HEK293T (cell line): ENCODE measurements at regions not wholly inside any gene's neighbourhood (a gene's known extent, or its start where the extent isn't known, plus 50 kb on each side); places are given as distances from the start of the nearest gene placed in this dataset.
A peak's percentile ranks its signal among the peaks of the same experiment; 100 is the strongest.

Experiments
- CTCF ChIA-PET: fragments of 350-600 bp; formaldehyde crosslinking; extraction: SDS; loops from one replicate; lab custom pipeline; 2021; ENCODE audit warnings: antibody characterized with exemption, inconsistent platforms; lab: Yijun Ruan, JAX
- POLR2A ChIA-PET: fragments of 350-600 bp; formaldehyde crosslinking; extraction: SDS; loops from one replicate; lab custom pipeline; 2020; ENCODE audit warnings: antibody characterized with exemption, inconsistent platforms; lab: Yijun Ruan, JAX
- DNase-seq: peaks from one replicate; pipeline ENCODE4 v3.0.0; 2012; ENCODE audit warnings: mixed read lengths; ENCODE audit errors: extremely low spot score
- ARNT ChIP-seq: fragments of 450-650 bp; IDR thresholded peaks from 2 replicates; pipeline ENCODE4 v1.6.1; 2017; ENCODE audit warnings: mild to moderate bottlenecking
- BHLHE40 ChIP-seq: fragments of 450-650 bp; IDR thresholded peaks from 2 replicates; pipeline ENCODE4 v1.6.1; 2016; ENCODE audit warnings: mild to moderate bottlenecking, moderate library complexity, borderline replicate concordance
- CTBP1 ChIP-seq: fragments of 450-650 bp; IDR thresholded peaks from 2 replicates; pipeline ENCODE4 v1.6.1; 2016; ENCODE audit warnings: borderline replicate concordance
- ELF4 ChIP-seq: fragments of 450-650 bp; IDR thresholded peaks from 2 replicates; pipeline ENCODE4 v1.6.1; 2017; ENCODE audit warnings: antibody characterized with exemption
- FOXA1 ChIP-seq: fragments of 450-650 bp; IDR thresholded peaks from 2 replicates; pipeline ENCODE4 v1.6.1; 2016; ENCODE audit warnings: mild to moderate bottlenecking
- FOXK2 ChIP-seq: fragments of 450-650 bp; IDR thresholded peaks from 2 replicates; pipeline ENCODE4 v1.6.1; 2016; ENCODE audit warnings: mild to moderate bottlenecking
- FOXM1 ChIP-seq: fragments of 450-650 bp; IDR thresholded peaks from 2 replicates; pipeline ENCODE4 v1.6.1; 2017; ENCODE audit warnings: mild to moderate bottlenecking, borderline replicate concordance
- HDGF ChIP-seq: fragments of 450-650 bp; IDR thresholded peaks from 2 replicates; pipeline ENCODE4 v1.6.1; 2017; ENCODE audit warnings: antibody characterized with exemption, borderline replicate concordance
- L3MBTL2 ChIP-seq: fragments of 450-650 bp; conservative IDR thresholded peaks from 2 replicates; pipeline ENCODE4 v1.6.1; 2016; ENCODE audit warnings: mild to moderate bottlenecking
- LEF1 ChIP-seq: fragments of 450-650 bp; IDR thresholded peaks from 2 replicates; pipeline ENCODE4 v1.6.1; 2017; ENCODE audit warnings: mild to moderate bottlenecking, borderline replicate concordance
- NFRKB ChIP-seq: fragments of 450-650 bp; IDR thresholded peaks from 2 replicates; pipeline ENCODE4 v1.6.1; 2016; ENCODE audit warnings: mild to moderate bottlenecking, moderate library complexity
- PKNOX1 ChIP-seq: fragments of 450-650 bp; IDR thresholded peaks from 2 replicates; pipeline ENCODE4 v1.6.1; 2016
- SP1 ChIP-seq: fragments of 450-650 bp; IDR thresholded peaks from 2 replicates; pipeline ENCODE4 v1.6.1; 2017
- SUZ12 ChIP-seq: fragments of 450-650 bp; IDR thresholded peaks from 2 replicates; pipeline ENCODE4 v1.6.1; 2016; ENCODE audit warnings: mild to moderate bottlenecking
- TARDBP ChIP-seq: fragments of 450-650 bp; IDR thresholded peaks from 2 replicates; pipeline ENCODE4 v1.6.1; 2016
- ZNF384 ChIP-seq: fragments of 450-650 bp; IDR thresholded peaks from 2 replicates; pipeline ENCODE4 v1.6.1; 2016

- ChIA-PET CTCF (interaction anchor here (0.9 to 1.6 kb wide), 2 partner anchors 13 to 54 kb away, joined by 3 to 4 read pairs; no protein-coding TSS in a partner anchor), POLR2A (no interaction called here)
- no peak for TF ChIP-seq ARNT
- no peak for TF ChIP-seq HDGF
- TF ChIP-seq BHLHE40: no peak
- TF ChIP-seq NFRKB: no peak
- no peak for TF ChIP-seq SP1
- TF ChIP-seq CTBP1: no peak
- no peak for DNase-seq
Observed at GRCh38 chr2:172225786-172226185, 123.1 kb upstream of the DLX2 start.

DNA sequence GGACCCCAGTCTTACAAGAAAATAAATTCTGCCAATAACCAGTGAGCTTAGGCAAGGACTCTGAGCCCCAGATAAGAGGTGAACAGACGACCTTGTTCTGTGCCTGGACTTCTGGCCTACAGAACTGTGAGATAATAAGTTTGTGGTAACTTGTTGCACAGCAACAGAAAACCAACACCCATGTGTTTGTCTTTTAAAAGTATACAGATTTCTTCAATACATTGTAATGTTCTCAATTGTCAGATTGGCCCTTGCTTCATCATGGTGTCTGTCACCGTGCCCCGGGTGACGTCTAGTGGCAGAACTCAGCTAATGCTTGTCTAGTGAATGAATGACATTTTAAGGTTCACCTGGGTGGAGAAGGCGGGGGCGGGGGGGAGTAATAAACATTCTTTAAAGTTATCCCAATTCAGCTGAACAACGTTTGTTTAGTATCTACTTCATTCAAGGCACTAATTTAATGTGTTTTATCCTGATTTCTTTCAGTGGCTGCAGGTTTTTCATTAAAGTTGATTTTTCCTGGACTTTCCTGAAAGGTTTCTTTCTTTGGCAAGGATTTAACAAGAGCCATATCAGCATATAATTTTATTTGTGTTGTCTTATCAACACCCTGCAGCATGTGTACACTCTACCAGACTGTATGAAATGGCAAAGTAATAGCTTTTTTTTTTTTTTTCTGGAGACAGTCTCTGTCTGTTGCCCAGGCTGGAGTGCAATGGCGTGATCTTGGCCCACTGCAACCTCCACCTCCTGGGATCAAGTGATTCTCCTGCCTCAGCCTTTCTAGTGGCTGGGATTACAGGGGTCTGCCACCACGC is 123.8 kb upstream of the DLX2 start:
- peak; percentile 34; the same call in 1 of the 2 replicates for TF ChIP-seq PKNOX1
- TF ChIP-seq L3MBTL2: no peak
- no peak for TF ChIP-seq LEF1
- TF ChIP-seq ZNF384: no peak
- ChIA-PET POLR2A (no interaction called here), CTCF (interaction anchor here (0.6 to 1.6 kb wide), 3 partner anchors 14 to 235 kb away, joined by 3 to 4 read pairs (median 4); no protein-coding TSS in a partner anchor)
- no peak for DNase-seq

DNA sequence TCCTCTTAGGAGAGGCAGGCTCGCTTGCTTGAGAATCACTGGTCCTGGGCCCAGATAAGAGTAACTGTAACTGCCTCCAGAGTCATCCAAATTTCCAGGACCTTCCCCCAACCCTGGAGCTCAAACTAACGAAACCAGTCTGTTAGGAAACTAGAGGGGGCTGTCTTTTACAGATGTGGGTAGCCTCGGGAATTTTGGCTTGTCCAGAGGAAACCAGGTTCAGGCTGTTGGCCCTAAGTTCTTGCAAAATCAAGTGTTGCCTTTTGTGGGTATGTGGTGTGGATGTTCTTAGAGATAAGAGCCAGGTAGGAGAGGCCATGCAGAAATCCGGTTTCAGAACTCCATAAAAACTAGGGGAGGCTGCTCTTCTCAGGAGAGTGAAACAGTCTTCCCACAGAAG is 125.0 kb upstream of the DLX2 start:
- ChIA-PET POLR2A (no interaction called here), CTCF (no interaction called here)
- no peak for DNase-seq
- TF ChIP-seq L3MBTL2 (no peak), NFRKB (no peak), ARNT (no peak), HDGF (no peak), FOXK2 (no peak), SUZ12 (no peak), ZNF384 (no peak), PKNOX1 (no peak), BHLHE40 (no peak), FOXA1 (no peak), ELF4 (no peak), FOXM1 (no peak), LEF1 (no peak), SP1 (no peak), CTBP1 (no peak), TARDBP (no peak)

- ChIA-PET POLR2A (no interaction called here), CTCF (no interaction called here)
- DNase-seq: no peak
- TF ChIP-seq CTBP1 (no peak), ARNT (no peak), ZNF384 (no peak), SUZ12 (no peak), FOXK2 (no peak), PKNOX1 (no peak), NFRKB (no peak), ELF4 (no peak), BHLHE40 (no peak), LEF1 (no peak), TARDBP (no peak), FOXM1 (no peak), FOXA1 (no peak)
Observed at GRCh38 chr2:172228177-172228808, 125.6 kb upstream of the DLX2 start.

- POLR2A ChIA-PET: no interaction called here
- TF ChIP-seq CTBP1 (no peak), NFRKB (no peak)
- CTCF ChIA-PET: no interaction called here
- no peak for DNase-seq
Observed at GRCh38 chr2:172229125-172229524, 126.4 kb upstream of the DLX2 start.

DNA sequence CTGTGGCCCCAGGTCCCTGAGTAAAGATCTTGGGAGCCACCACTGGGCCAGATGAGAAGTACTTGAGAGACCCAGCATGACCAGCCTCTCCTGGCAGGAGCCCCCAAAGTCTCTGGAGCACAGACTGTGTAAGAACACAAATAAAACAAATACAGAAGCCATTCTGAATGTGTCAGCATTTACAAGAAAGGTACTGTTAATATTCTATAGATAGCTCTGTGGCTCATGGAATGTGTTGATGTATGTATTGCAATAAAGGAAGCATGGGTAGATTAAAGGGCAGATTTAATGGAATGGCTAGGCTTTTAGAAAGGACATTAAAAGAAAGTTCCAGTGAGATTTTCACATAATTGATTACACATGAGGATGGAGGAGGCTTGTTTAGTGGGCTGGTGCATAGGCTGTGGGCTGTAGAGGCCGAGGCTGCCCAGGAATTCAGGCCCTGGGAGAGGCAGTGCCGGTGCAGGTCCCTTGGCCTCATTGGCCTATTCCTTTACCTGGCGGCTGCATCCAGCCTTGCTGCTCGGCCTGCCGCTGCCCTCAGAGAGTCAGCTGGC is 127.7 kb upstream of the DLX2 start:
- CTCF ChIA-PET: interaction anchor here (0.9 kb wide), 1 partner anchor 58 kb away, joined by 3 read pairs; no protein-coding TSS in a partner anchor

More for the DNA sequence above, 127.7 kb upstream of the DLX2 start:
- POLR2A ChIA-PET: no interaction called here
- TF ChIP-seq L3MBTL2 (no peak), PKNOX1 (no peak), ARNT (no peak), FOXK2 (no peak), BHLHE40 (no peak), CTBP1 (no peak), SUZ12 (no peak), FOXM1 (no peak), HDGF (no peak), FOXA1 (no peak), LEF1 (no peak), SP1 (no peak), NFRKB (no peak), ZNF384 (no peak)
- no peak for DNase-seq
